T-helper 1 cell (primary cell): ENCODE measurements at regions not wholly inside any gene's neighbourhood (a gene's known extent, or its start where the extent isn't known, plus 50 kb on each side); places are given as distances from the start of the nearest gene placed in this dataset.

ENCODE experiments used
- DNase-seq, 5 donors: peaks; one replicate each; pipeline ENCODE4 v3.0.0-alpha.2; 2012 to 2020

- DNase-seq: no peak
Observed at GRCh38 chr2:220001751-220002150, 374.3 kb downstream of the SLC4A3 start.

GRCh38 chr2:220002251-220002650, 374.8 kb downstream of the SLC4A3 start:
- DNase-seq: no peak

GRCh38 chr2:220002699-220003098, 375.3 kb downstream of the SLC4A3 start:
- DNase-seq: no peak

- no peak for DNase-seq
Observed at GRCh38 chr2:220005362-220005761, 377.9 kb downstream of the SLC4A3 start.

GRCh38 chr2:220006152-220006621, 378.8 kb downstream of the SLC4A3 start:
- DNase-seq: no peak

GRCh38 chr2:220011859-220012258, 384.4 kb downstream of the SLC4A3 start:
- DNase-seq: no peak

GRCh38 chr2:220014961-220015360, 387.5 kb downstream of the SLC4A3 start:
- no peak for DNase-seq

GRCh38 chr2:220015576-220015975, 388.1 kb downstream of the SLC4A3 start:
- DNase-seq: no peak

- DNase-seq: no peak
Observed at GRCh38 chr2:220025207-220025606, 397.8 kb downstream of the SLC4A3 start.

GRCh38 chr2:220029013-220029412, 401.6 kb downstream of the SLC4A3 start:
- no peak for DNase-seq

GRCh38 chr2:220033546-220033945, 406.1 kb downstream of the SLC4A3 start:
- no peak for DNase-seq

GRCh38 chr2:220034426-220035130, 407.1 kb downstream of the SLC4A3 start:
- no peak for DNase-seq

- DNase-seq: no peak
Observed at GRCh38 chr2:220036431-220036830, 409.0 kb downstream of the SLC4A3 start.

- DNase-seq: no peak
Observed at GRCh38 chr2:220040346-220040745, 412.9 kb downstream of the SLC4A3 start.

GRCh38 chr2:220041447-220041846, 414.0 kb downstream of the SLC4A3 start:
- DNase-seq: no peak

GRCh38 chr2:220043155-220043989, 415.9 kb downstream of the SLC4A3 start:
- no peak for DNase-seq

- no peak for DNase-seq
Observed at GRCh38 chr2:220043990-220044335, 416.5 kb downstream of the SLC4A3 start.

GRCh38 chr2:220044383-220044782, 417.0 kb downstream of the SLC4A3 start:
- DNase-seq: no peak

- no peak for DNase-seq
Observed at GRCh38 chr2:220046507-220046906, 419.1 kb downstream of the SLC4A3 start.

- DNase-seq: no peak
Observed at GRCh38 chr2:220051716-220052115, 424.3 kb downstream of the SLC4A3 start.

GRCh38 chr2:220053919-220054318, 426.5 kb downstream of the SLC4A3 start:
- no peak for DNase-seq

GRCh38 chr2:220057391-220057790, 430.0 kb downstream of the SLC4A3 start:
- no peak for DNase-seq

- DNase-seq: no peak
Observed at GRCh38 chr2:220057916-220058315, 430.5 kb downstream of the SLC4A3 start.
